SK-N-SH treated with all-trans-retinoic acid at 6 μM for 48 hours (cell line): ENCODE measurements at regions not wholly inside any gene's neighbourhood (a gene's known extent, or its start where the extent isn't known, plus 50 kb on each side); places are given as distances from the start of the nearest gene placed in this dataset.
A peak's percentile ranks its signal among the peaks of the same experiment; 100 is the strongest.

Experiments
- ATAC-seq: fragments of 200-7000 bp; cut with Tn5 transposase; 3 replicates; pipeline ENCODE4 v1.9.1; 2020; ENCODE audit warnings: mild to moderate bottlenecking, moderate library complexity
- ARNTL ChIP-seq: fragments of 450-650 bp; formaldehyde crosslinking; IDR thresholded peaks from 2 replicates; pipeline ENCODE4 v1.5.0; 2020; ENCODE audit warnings: low read depth, mild to moderate bottlenecking, moderate library complexity, borderline replicate concordance
- BACH2 ChIP-seq: fragments of 250-450 bp; sonication (Bioruptor Pico); IDR thresholded peaks from 2 replicates; pipeline ENCODE4 v1.9.0; 2021; ENCODE audit warnings: mild to moderate bottlenecking, borderline replicate concordance
- CREB5 ChIP-seq: fragments of 250-450 bp; sonication (Bioruptor Pico); IDR thresholded peaks from 2 replicates; pipeline ENCODE4 v1.5.1; 2020; ENCODE audit warnings: low read depth, mild to moderate bottlenecking, moderate library complexity
- CSDC2 ChIP-seq: fragments of 250-450 bp; sonication (Bioruptor Pico); IDR thresholded peaks from 2 replicates; pipeline ENCODE4 v1.5.0; 2020; ENCODE audit warnings: mild to moderate bottlenecking, moderate library complexity
- CSRNP3 ChIP-seq: fragments of 250-450 bp; sonication (Bioruptor Pico); IDR thresholded peaks from 2 replicates; pipeline ENCODE4 v1.5.1; 2021; ENCODE audit warnings: mild to moderate bottlenecking, moderate library complexity
- ESRRG ChIP-seq: fragments of 250-450 bp; sonication (Bioruptor Pico); IDR thresholded peaks from 2 replicates; pipeline ENCODE4 v1.6.1; 2021; ENCODE audit warnings: mild to moderate bottlenecking
- GLIS3 ChIP-seq: fragments of 250-450 bp; sonication (Bioruptor Pico); IDR thresholded peaks from 2 replicates; pipeline ENCODE4 v1.5.0; 2020; ENCODE audit warnings: mild to moderate bottlenecking, moderate library complexity
- ISL1 ChIP-seq: fragments of 250-450 bp; sonication (Bioruptor Pico); IDR thresholded peaks from 2 replicates; pipeline ENCODE4 v2.1.2; 2022; ENCODE audit warnings: mild to moderate bottlenecking, moderate library complexity
- OSR1 ChIP-seq: fragments of 250-450 bp; sonication (Bioruptor Pico); IDR thresholded peaks from 2 replicates; pipeline ENCODE4 v1.8.0; 2022; ENCODE audit warnings: moderate library complexity, mild to moderate bottlenecking, inconsistent platforms
- POU6F1 ChIP-seq: fragments of 250-450 bp; sonication (Bioruptor Pico); IDR thresholded peaks from 2 replicates; pipeline ENCODE4 v1.8.0; 2021; ENCODE audit warnings: low read depth, mild to moderate bottlenecking, moderate library complexity, borderline replicate concordance
- RARB ChIP-seq: fragments of 250-450 bp; sonication (Bioruptor Pico); IDR thresholded peaks from 2 replicates; pipeline ENCODE4 v1.8.0; 2021; ENCODE audit warnings: mild to moderate bottlenecking, moderate library complexity
- SNAI2 ChIP-seq: fragments of 250-450 bp; sonication (Bioruptor Pico); IDR thresholded peaks from 2 replicates; pipeline ENCODE4 v1.5.0; 2020; ENCODE audit warnings: mild to moderate bottlenecking, moderate library complexity
- TCF4 ChIP-seq: fragments of 250-450 bp; sonication (Bioruptor Pico); IDR thresholded peaks from 2 replicates; pipeline ENCODE4 v1.8.0; 2021; ENCODE audit warnings: mild to moderate bottlenecking, moderate library complexity, borderline replicate concordance
- TOX ChIP-seq: fragments of 250-450 bp; sonication (Bioruptor Pico); IDR thresholded peaks from 2 replicates; pipeline ENCODE4 v1.8.0; 2021; ENCODE audit warnings: mild to moderate bottlenecking, moderate library complexity, borderline replicate concordance
- TSHZ2 ChIP-seq: fragments of 250-450 bp; sonication (Bioruptor Pico); IDR thresholded peaks from 2 replicates; pipeline ENCODE4 v1.5.0; 2020; ENCODE audit warnings: mild to moderate bottlenecking, moderate library complexity
- ZC3H10 ChIP-seq: fragments of 250-450 bp; sonication (Bioruptor Pico); IDR thresholded peaks from 2 replicates; pipeline ENCODE4 v1.5.1; 2021; ENCODE audit warnings: mild to moderate bottlenecking, moderate library complexity
- ZFP3 ChIP-seq: fragments of 250-450 bp; sonication (Bioruptor Pico); IDR thresholded peaks from 2 replicates; pipeline ENCODE4 v1.5.0; 2020; ENCODE audit warnings: mild to moderate bottlenecking, moderate library complexity
- ZNF565 ChIP-seq: fragments of 450-650 bp; formaldehyde crosslinking; conservative IDR thresholded peaks from 2 replicates; pipeline ENCODE4 v1.5.0; 2020; ENCODE audit warnings: low read depth, mild to moderate bottlenecking, moderate library complexity
- ZNF70 ChIP-seq: fragments of 450-650 bp; formaldehyde crosslinking; IDR thresholded peaks from 2 replicates; pipeline ENCODE4 v1.5.0; 2020; ENCODE audit warnings: mild to moderate bottlenecking, moderate library complexity
- ZNF8 ChIP-seq: fragments of 450-650 bp; formaldehyde crosslinking; IDR thresholded peaks from 2 replicates; pipeline ENCODE4 v1.5.0; 2020; ENCODE audit warnings: mild to moderate bottlenecking, moderate library complexity

GRCh38 chr5:72656756-72657513 lies 149.7 kb upstream of the ZNF366 start:
- no peak for ATAC-seq
- TF ChIP-seq TCF4, result no peak
- no peak for TF ChIP-seq ZNF8 (CRISPR knock-in tag)
- no peak for TF ChIP-seq ZNF565 (CRISPR knock-in tag)
- no peak for TF ChIP-seq SNAI2 (CRISPR knock-in tag)
- TF ChIP-seq POU6F1 (CRISPR knock-in tag), result no peak
- no peak for TF ChIP-seq ZNF70
- no peak for TF ChIP-seq ZFP3
- TF ChIP-seq CSRNP3 (CRISPR knock-in tag), result no peak
- TF ChIP-seq ZC3H10 (CRISPR knock-in tag), result no peak
- TF ChIP-seq GLIS3 (CRISPR knock-in tag), result no peak
- TF ChIP-seq BACH2, result no peak
- TF ChIP-seq CSDC2 (CRISPR knock-in tag), result no peak

GRCh38 chr5:72656331-72656730 lies 149.1 kb upstream of the ZNF366 start:
- ATAC-seq, result no peak
- no peak for TF ChIP-seq TOX (CRISPR knock-in tag)
- TF ChIP-seq GLIS3 (CRISPR knock-in tag), result no peak
- TF ChIP-seq ZNF8 (CRISPR knock-in tag), result no peak
- TF ChIP-seq ARNTL (CRISPR knock-in tag), result no peak
- no peak for TF ChIP-seq ZFP3
- no peak for TF ChIP-seq ZC3H10 (CRISPR knock-in tag)

- ATAC-seq, result peak; percentile 21; the same call in 2 of the 3 replicates
- TF ChIP-seq ZC3H10 (CRISPR knock-in tag) (no peak), ESRRG (no peak), TCF4 (no peak)
- TF ChIP-seq, all 23 proteins: peak for 0
These were observed 147.0 kb upstream of the ZNF366 start for GRCh38 chr5:72654231-72654630.

- peak; percentile 86 for ATAC-seq
These were observed 146.4 kb upstream of the ZNF366 start for GRCh38 chr5:72653586-72653985.

More at GRCh38 chr5:72653586-72653985, 146.4 kb upstream of the ZNF366 start:
- TF ChIP-seq RARB (CRISPR knock-in tag), result no peak
- no peak for TF ChIP-seq ESRRG
- no peak for TF ChIP-seq GLIS3 (CRISPR knock-in tag)
- no peak for TF ChIP-seq ISL1 (CRISPR knock-in tag)
- TF ChIP-seq ZNF70, result no peak
- TF ChIP-seq ZNF8 (CRISPR knock-in tag), result no peak
- TF ChIP-seq CSRNP3 (CRISPR knock-in tag), result no peak
- TF ChIP-seq OSR1 (CRISPR knock-in tag), result no peak
- TF ChIP-seq ARNTL (CRISPR knock-in tag), result no peak
- TF ChIP-seq TOX (CRISPR knock-in tag), result no peak
- 0 out of 2 replicates have a peak, but pooled peaks have one; percentile 12 for TF ChIP-seq TCF4
- TF ChIP-seq ZC3H10 (CRISPR knock-in tag), result no peak
- TF ChIP-seq CREB5 (CRISPR knock-in tag), result no peak
- TF ChIP-seq TSHZ2 (CRISPR knock-in tag), result peak; percentile 47; the same call in 1 of the 2 replicates
